Stimulated activated naive CD8-positive, alpha-beta T cell treated with anti-CD3 and anti-CD28 coated beads, Interleukin-15, Interleukin-2, amounts not matched to agents 100 ng/mL and 50 ng/mL, for 24 hours (primary cell): ENCODE measurements at regions not wholly inside any gene's neighbourhood (a gene's known extent, or its start where the extent isn't known, plus 50 kb on each side); places are given as distances from the start of the nearest gene placed in this dataset.

Source experiments
- H3K27ac Mint-ChIP-seq: one replicate; pipeline ENCODE4 v1.8.0; 2021; ENCODE audit warnings: mild to moderate bottlenecking, mixed read lengths
- H3K27me3 Mint-ChIP-seq: one replicate; pipeline ENCODE4 v1.8.0; 2021; ENCODE audit warnings: mixed read lengths
- H3K36me3 Mint-ChIP-seq: one replicate; pipeline ENCODE4 v1.8.0; 2021; ENCODE audit warnings: low read depth, mixed read lengths
- H3K4me1 Mint-ChIP-seq: one replicate; pipeline ENCODE4 v1.8.0; 2021; ENCODE audit warnings: low read depth, mixed read lengths
- H3K4me3 Mint-ChIP-seq: one replicate; pipeline ENCODE4 v1.8.0; 2021; ENCODE audit warnings: mild to moderate bottlenecking, mixed read lengths
- H3K9me3 Mint-ChIP-seq: one replicate; pipeline ENCODE4 v1.8.0; 2021; ENCODE audit warnings: mixed read lengths

DNA sequence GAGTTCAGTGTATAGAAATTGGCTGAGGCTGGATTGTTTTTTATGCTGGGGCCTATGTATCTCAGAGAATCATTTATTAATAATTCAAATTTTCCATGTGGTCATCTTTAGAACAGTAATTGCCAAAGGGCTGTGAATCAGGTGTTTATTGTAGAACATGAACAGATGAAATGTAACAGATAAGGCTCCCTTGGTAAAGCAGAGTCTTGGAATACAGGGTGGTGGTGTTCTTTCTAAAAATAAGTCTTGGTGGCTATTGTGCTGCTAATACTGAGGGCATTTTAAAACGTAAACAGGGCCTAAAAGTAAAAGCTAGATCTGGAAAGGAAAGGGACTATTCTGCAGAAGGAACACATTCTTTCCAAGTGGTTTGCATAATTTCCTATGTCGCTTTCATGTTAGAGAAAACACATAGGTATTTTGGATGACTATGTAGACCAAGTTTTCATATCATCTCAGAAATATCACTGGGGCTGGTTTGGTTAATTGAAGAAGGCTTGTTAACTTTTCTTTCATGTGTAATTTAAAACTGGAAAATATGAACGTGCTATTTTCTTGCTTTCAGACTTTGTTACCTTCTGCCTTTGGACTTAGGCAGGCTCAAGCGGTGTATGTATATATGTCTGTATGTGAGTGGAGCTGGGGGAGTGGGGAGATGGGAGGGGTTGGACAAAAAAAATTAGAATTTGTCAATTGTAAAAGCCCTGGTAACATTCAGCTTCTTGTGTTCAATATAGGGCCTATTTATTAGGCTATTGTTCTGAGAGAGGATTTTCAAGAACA is 119.9 kb upstream of the ANKRD55 start:
- Mint-ChIP-seq H3K36me3 (no peaks in the 10 kb centered on the region), H3K9me3 (no peaks in the 10 kb centered on the region), H3K4me1 (peaks cover 55% of the 10 kb centered on the region), H3K27me3 (no peaks in the 10 kb centered on the region), H3K4me3 (no peak overlapping the region), H3K27ac (peak overlapping the region; percentile 79)

DNA sequence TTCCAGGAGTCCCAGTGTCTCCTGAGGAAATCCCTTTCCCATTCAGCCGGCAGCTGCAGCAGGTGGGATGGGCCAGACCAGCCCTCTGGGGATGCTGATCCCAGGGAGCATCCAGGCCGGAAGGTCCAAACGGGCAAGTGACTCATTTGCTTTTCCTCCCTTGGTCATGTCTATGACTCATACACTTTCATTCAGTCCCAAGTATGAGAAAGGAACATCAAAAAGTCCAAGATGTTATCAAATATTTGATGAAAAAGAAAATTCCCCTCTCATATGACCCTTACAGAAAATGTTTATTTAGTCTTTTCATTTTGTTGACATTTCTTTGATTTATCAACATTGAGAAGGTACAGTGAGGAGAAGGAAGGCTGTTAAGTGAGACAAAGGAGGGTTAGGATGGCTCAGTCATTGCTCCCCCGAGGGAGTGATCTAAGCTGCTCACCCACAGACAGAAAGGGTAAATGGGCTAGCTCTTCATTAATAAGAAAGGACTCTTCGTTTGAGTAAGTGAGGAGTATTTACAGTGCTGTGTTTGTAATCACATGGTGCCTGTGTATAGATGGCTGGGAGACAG is 117.6 kb upstream of the ANKRD55 start:
- Mint-ChIP-seq H3K9me3 (peaks cover 5% of the 10 kb centered on the region), H3K27ac (peak overlapping the region; percentile 79), H3K4me3 (no peak overlapping the region), H3K4me1 (peaks cover 62% of the 10 kb centered on the region), H3K36me3 (no peaks in the 10 kb centered on the region), H3K27me3 (no peaks in the 10 kb centered on the region)

GRCh38 chr5:56350011-56350596 is 117.0 kb upstream of the ANKRD55 start:
- peaks cover 5% of the 10 kb centered on the region for H3K9me3 Mint-ChIP-seq
- peaks cover 68% of the 10 kb centered on the region for H3K4me1 Mint-ChIP-seq
- H3K4me3 Mint-ChIP-seq = no peak overlapping the region
- peak overlapping the region; percentile 79 for H3K27ac Mint-ChIP-seq
- H3K27me3 Mint-ChIP-seq = no peaks in the 10 kb centered on the region
- H3K36me3 Mint-ChIP-seq = no peaks in the 10 kb centered on the region

- Mint-ChIP-seq H3K27ac (peak overlapping the region; percentile 79), H3K4me1 (peaks cover 69% of the 10 kb centered on the region), H3K27me3 (no peaks in the 10 kb centered on the region), H3K36me3 (no peaks in the 10 kb centered on the region), H3K4me3 (peak overlapping the region; percentile 9), H3K9me3 (peaks cover 5% of the 10 kb centered on the region)
Measured at GRCh38 chr5:56349461-56349860, 116.3 kb upstream of the ANKRD55 start.

GRCh38 chr5:56346741-56347535 is 113.8 kb upstream of the ANKRD55 start:
- Mint-ChIP-seq H3K4me3 (no peak overlapping the region), H3K36me3 (no peaks in the 10 kb centered on the region), H3K9me3 (peaks cover 5% of the 10 kb centered on the region), H3K4me1 (peaks cover 69% of the 10 kb centered on the region), H3K27ac (no peak overlapping the region), H3K27me3 (no peaks in the 10 kb centered on the region)

GRCh38 chr5:56346044-56346710 is 113.0 kb upstream of the ANKRD55 start:
- peaks cover 7% of the 10 kb centered on the region for H3K9me3 Mint-ChIP-seq
- H3K36me3 Mint-ChIP-seq = peaks cover 3% of the 10 kb centered on the region
- H3K27me3 Mint-ChIP-seq = no peaks in the 10 kb centered on the region
- H3K4me3 Mint-ChIP-seq = no peak overlapping the region
- H3K27ac Mint-ChIP-seq = no peak overlapping the region
- H3K4me1 Mint-ChIP-seq = peaks cover 67% of the 10 kb centered on the region

DNA sequence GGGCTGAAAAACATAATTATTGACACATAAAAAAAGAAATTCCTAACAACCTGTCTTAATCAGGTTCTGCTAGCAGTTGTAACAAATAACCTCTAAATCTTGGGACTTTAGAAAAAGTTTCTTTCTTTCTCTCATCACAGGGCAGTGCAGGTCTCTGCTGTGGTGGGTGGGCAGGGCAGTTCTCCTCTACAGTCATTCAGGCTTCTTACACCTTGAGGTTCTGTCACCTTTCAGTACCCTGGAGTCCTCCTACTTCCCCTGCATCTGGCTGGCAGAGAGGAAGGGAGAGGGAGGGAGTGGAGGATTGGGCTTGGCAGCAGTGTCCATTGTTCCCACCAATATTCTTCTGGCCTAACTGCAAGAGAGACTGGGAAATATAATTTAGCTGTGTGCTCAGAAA is 112.2 kb upstream of the ANKRD55 start:
- Mint-ChIP-seq H3K4me3 (peak overlapping the region; percentile 27), H3K27me3 (no peaks in the 10 kb centered on the region), H3K4me1 (peaks cover 61% of the 10 kb centered on the region)

GRCh38 chr5:56344594-56344993 is 111.5 kb upstream of the ANKRD55 start:
- peaks cover 13% of the 10 kb centered on the region for H3K9me3 Mint-ChIP-seq
- H3K27me3 Mint-ChIP-seq = no peaks in the 10 kb centered on the region
- peak overlapping the region; percentile 51 for H3K4me3 Mint-ChIP-seq
- peaks cover 53% of the 10 kb centered on the region for H3K4me1 Mint-ChIP-seq
- H3K36me3 Mint-ChIP-seq = peaks cover 4% of the 10 kb centered on the region
- H3K27ac Mint-ChIP-seq = no peak overlapping the region

More for the DNA sequence above, 112.2 kb upstream of the ANKRD55 start:
- peaks cover 4% of the 10 kb centered on the region for H3K36me3 Mint-ChIP-seq
- H3K9me3 Mint-ChIP-seq = peaks cover 9% of the 10 kb centered on the region
- H3K27ac Mint-ChIP-seq = no peak overlapping the region

GRCh38 chr5:56343988-56344387 is 110.9 kb upstream of the ANKRD55 start:
- Mint-ChIP-seq H3K27ac (peak overlapping the region; percentile 29), H3K9me3 (peaks cover 16% of the 10 kb centered on the region), H3K36me3 (peaks cover 4% of the 10 kb centered on the region), H3K4me1 (peaks cover 47% of the 10 kb centered on the region), H3K4me3 (peak overlapping the region; percentile 51), H3K27me3 (no peaks in the 10 kb centered on the region)

GRCh38 chr5:56342616-56343015 is 109.5 kb upstream of the ANKRD55 start:
- no peak overlapping the region for H3K4me3 Mint-ChIP-seq
- peaks cover 4% of the 10 kb centered on the region for H3K36me3 Mint-ChIP-seq
- H3K9me3 Mint-ChIP-seq = peaks cover 20% of the 10 kb centered on the region
- H3K27me3 Mint-ChIP-seq = no peaks in the 10 kb centered on the region
- H3K4me1 Mint-ChIP-seq = peaks cover 47% of the 10 kb centered on the region
- H3K27ac Mint-ChIP-seq = peak overlapping the region; percentile 47

GRCh38 chr5:56340196-56340980 is 107.3 kb upstream of the ANKRD55 start:
- H3K36me3 Mint-ChIP-seq = peaks cover 9% of the 10 kb centered on the region
- H3K4me3 Mint-ChIP-seq = no peak overlapping the region
- peaks cover 37% of the 10 kb centered on the region for H3K4me1 Mint-ChIP-seq
- H3K27me3 Mint-ChIP-seq = no peaks in the 10 kb centered on the region
- peaks cover 20% of the 10 kb centered on the region for H3K9me3 Mint-ChIP-seq
- H3K27ac Mint-ChIP-seq = no peak overlapping the region

- peaks cover 24% of the 10 kb centered on the region for H3K9me3 Mint-ChIP-seq
- H3K4me3 Mint-ChIP-seq = no peak overlapping the region
- no peaks in the 10 kb centered on the region for H3K27me3 Mint-ChIP-seq
- peaks cover 14% of the 10 kb centered on the region for H3K36me3 Mint-ChIP-seq
- H3K27ac Mint-ChIP-seq = no peak overlapping the region
- H3K4me1 Mint-ChIP-seq = peaks cover 30% of the 10 kb centered on the region
Measured at GRCh38 chr5:56339732-56340131, 106.6 kb upstream of the ANKRD55 start.

GRCh38 chr5:56337715-56338319 is 104.7 kb upstream of the ANKRD55 start:
- Mint-ChIP-seq H3K9me3 (peaks cover 32% of the 10 kb centered on the region), H3K27ac (peak overlapping the region; percentile 63), H3K4me3 (no peak overlapping the region), H3K27me3 (no peaks in the 10 kb centered on the region), H3K36me3 (peaks cover 23% of the 10 kb centered on the region), H3K4me1 (peaks cover 11% of the 10 kb centered on the region)
